SK-N-MC (cell line): ENCODE measurements at regions not wholly inside any gene's neighbourhood (a gene's known extent, or its start where the extent isn't known, plus 50 kb on each side); places are given as distances from the start of the nearest gene placed in this dataset.

Experiments used
- EZH2 ChIP-seq: fragments of 200-600 bp; sonication (generic); IDR thresholded peaks from one replicate; pipeline ENCODE4 v1.6.1; 2017; ENCODE audit warnings: antibody characterized with exemption
- FOXP2 ChIP-seq: optimal IDR thresholded peaks from 2 replicates; pipeline ENCODE3; 2011; ENCODE audit warnings: mild to moderate bottlenecking, moderate library complexity; ENCODE audit not compliant: insufficient read depth; ENCODE audit errors: extremely low read length, control extremely low read depth
- POLR2AphosphoS5 ChIP-seq: IDR thresholded peaks from 2 replicates; pipeline ENCODE4 v1.6.1; 2012; ENCODE audit warnings: mild to moderate bottlenecking, low read depth, low read length, borderline replicate concordance

- TF ChIP-seq POLR2AphosphoS5, result no peak
- TF ChIP-seq FOXP2, result no peak
- no peak for TF ChIP-seq EZH2
Observed at GRCh38 chr13:31910633-31911032, 120.9 kb upstream of the FRY start.
